ENCODE measurements at regions not wholly inside any gene's neighbourhood (a gene's known extent, or its start where the extent isn't known, plus 50 kb on each side); places are given as distances from the start of the nearest gene placed in this dataset.

DNA sequence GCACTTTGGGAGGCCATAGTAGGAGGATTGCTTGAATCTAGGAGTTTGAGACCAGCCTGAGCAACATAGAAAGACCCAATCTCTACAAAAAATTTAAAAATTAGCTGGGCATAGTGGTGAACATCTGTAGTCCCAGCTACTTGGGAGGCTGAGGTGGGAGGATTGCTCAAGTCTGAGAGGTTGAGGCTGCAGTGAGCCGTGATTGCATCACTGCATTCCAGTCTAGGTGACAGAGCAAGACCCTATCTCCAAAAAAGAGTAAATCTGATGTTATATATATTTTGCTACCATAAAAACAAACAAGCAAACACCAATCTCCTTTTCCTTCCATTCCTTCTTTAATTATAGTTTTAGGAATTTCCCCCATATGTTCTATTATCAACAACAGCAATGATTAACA lies 74.2 kb upstream of the RNU6-1 start:
- no peak overlapping the region for H3K4me3 ChIP-seq (ENCODE audit: low read depth, low read length)
- TF ChIP-seq, protein P1, sequence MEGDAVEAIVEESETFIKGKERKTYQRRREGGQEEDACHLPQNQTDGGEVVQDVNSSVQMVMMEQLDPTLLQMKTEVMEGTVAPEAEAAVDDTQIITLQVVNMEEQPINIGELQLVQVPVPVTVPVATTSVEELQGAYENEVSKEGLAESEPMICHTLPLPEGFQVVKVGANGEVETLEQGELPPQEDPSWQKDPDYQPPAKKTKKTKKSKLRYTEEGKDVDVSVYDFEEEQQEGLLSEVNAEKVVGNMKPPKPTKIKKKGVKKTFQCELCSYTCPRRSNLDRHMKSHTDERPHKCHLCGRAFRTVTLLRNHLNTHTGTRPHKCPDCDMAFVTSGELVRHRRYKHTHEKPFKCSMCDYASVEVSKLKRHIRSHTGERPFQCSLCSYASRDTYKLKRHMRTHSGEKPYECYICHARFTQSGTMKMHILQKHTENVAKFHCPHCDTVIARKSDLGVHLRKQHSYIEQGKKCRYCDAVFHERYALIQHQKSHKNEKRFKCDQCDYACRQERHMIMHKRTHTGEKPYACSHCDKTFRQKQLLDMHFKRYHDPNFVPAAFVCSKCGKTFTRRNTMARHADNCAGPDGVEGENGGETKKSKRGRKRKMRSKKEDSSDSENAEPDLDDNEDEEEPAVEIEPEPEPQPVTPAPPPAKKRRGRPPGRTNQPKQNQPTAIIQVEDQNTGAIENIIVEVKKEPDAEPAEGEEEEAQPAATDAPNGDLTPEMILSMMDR (IDR thresholded peaks at IDR 0.05; ENCODE audit: borderline replicate concordance, insufficient read depth, low read depth, low read length) = no peak

- TF ChIP-seq, protein P1 (IDR thresholded peaks at IDR 0.05; ENCODE audit: borderline replicate concordance, insufficient read depth, low read depth, low read length) = no peak
- H3K4me3 ChIP-seq (ENCODE audit: low read depth, low read length) = no peak overlapping the region
Measured at GRCh38 chr15:67914537-67915460, 75.0 kb upstream of the RNU6-1 start.

DNA sequence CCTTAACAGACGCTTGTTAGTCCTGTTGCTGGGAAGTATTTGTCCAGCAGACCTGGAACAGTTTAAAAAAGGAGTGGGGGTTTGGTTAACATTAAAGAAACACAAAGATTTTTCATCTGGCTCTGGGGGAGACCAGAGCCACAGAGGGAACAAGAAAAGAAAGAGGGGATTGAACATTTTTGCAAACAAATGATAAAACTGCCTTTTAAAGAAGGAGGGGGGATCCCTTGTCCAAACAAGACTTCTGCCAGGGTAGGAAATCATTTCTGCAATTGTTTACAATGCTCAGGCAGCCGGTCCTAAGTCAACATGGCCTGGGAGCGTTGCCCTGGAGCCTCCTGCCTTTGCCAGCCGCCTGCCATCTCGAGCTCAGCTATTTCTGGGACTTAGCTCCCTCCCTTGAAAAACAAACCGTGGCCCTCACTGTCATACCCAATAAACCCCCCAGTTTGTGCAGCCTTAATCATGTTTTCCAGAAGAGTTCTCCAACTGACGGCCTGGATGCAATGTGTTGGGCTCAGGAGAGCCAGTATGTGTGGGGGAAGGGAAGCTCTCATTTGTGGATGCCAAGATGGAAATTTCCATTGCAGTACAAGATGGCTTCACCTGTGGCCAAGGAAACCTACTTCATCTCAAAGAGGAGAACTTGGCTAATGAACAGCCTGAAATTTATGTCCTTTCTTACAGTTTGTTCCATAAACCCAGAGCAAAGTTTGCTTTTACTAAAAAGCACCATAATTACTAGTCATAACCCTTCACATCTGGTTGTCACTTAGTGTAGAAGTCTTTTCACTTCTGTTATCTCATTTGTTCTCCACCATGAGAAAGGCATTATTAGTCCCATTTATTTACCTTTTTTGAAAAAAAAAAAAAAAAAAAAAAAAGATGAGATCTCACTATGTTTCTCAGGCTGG lies 75.9 kb upstream of the RNU6-1 start:
- TF ChIP-seq, protein P1 (IDR thresholded peaks at IDR 0.05; ENCODE audit: borderline replicate concordance, insufficient read depth, low read depth, low read length) = no peak
- no peak overlapping the region for H3K4me3 ChIP-seq (ENCODE audit: low read depth, low read length)

DNA sequence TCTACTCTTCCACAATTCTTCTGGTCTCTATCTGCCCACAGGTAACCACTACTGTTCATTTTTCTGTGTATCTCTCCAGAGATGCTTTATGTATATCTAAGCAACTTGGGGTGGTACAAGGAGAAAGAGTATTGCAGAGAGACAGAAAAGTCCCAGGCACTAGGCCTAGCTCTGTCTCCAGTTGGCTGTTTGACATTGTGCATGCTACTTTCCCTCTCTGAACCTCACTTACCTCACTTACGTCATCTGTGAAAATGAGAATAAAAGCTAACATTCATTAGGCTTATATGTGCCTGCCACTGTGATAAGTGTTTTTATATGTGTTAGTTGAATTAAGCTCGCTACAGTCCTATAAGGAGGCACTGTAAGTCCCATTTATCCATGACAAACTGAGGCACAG lies 76.7 kb upstream of the RNU6-1 start:
- TF ChIP-seq, protein P1 (IDR thresholded peaks at IDR 0.05; ENCODE audit: borderline replicate concordance, insufficient read depth, low read depth, low read length) = no peak

GRCh38 chr15:67917037-67917436 lies 77.2 kb upstream of the RNU6-1 start:
- H3K4me3 ChIP-seq (ENCODE audit: low read depth, low read length) = no peak overlapping the region
- TF ChIP-seq, protein P1 (IDR thresholded peaks at IDR 0.05; ENCODE audit: borderline replicate concordance, insufficient read depth, low read depth, low read length) = no peak

More for the DNA sequence above, 76.7 kb upstream of the RNU6-1 start:
- no peak overlapping the region for H3K4me3 ChIP-seq (ENCODE audit: low read depth, low read length)

DNA sequence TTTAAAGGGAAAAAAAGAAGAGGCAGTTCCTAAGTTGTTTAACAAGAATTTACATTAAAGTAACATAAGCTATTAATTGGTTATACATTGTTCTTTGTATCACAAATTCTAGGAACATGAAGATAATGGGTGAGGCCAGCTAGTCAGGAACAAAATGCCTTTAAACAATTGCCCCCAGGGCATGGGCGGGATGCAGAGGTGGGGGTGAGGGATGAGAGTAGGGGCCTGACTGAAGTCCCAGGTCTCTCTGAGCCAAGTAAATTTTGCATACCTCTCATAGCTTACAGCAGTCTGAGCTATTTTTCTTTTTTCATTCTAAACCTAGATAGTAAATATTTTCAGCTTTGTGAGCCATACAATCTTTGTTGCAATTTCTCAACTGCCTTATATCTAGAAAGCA lies 77.8 kb upstream of the RNU6-1 start:
- H3K4me3 ChIP-seq (ENCODE audit: low read depth, low read length) = no peak overlapping the region
- TF ChIP-seq, protein P1 (IDR thresholded peaks at IDR 0.05; ENCODE audit: borderline replicate concordance, insufficient read depth, low read depth, low read length) = no peak

All from GM12875 (cell line).